Panc1 (cell line): ENCODE measurements at regions not wholly inside any gene's neighbourhood (a gene's known extent, or its start where the extent isn't known, plus 50 kb on each side); places are given as distances from the start of the nearest gene placed in this dataset.

ENCODE experiments used
- ATAC-seq: fragments of 200-7000 bp; cut with Tn5 transposase; 2 replicates; pipeline ENCODE4 v1.9.1; 2020; ENCODE audit warnings: mild to moderate bottlenecking, moderate library complexity
- BruUV-seq: library from RNA; stranded (reverse); fragments of 400-500 nt; replicated peaks from 2 replicates; lab custom pipeline; 2021; lab: Mats Ljungman, UMichigan
- CTCF ChIA-PET: fragments of 300-600 bp; sonication (Branson Sonifier 250); formaldehyde crosslinking; loops from one replicate; lab custom pipeline; 2022; ENCODE audit warnings: antibody characterized with exemption; lab: Charles Lee
- POLR2A ChIA-PET: fragments of 300-600 bp; sonication (Branson Sonifier 250); formaldehyde crosslinking; loops from one replicate; lab custom pipeline; 2022; ENCODE audit warnings: antibody characterized with exemption; lab: Charles Lee
- DNase-seq: peaks from one replicate; pipeline ENCODE4 v3.0.0-alpha.2; 2010; ENCODE audit warnings: low read depth, low spot score
- H3K27ac ChIP-seq: 2 replicates; pipeline ENCODE4 v1.5.1; 2011; ENCODE audit warnings: mild to moderate bottlenecking, low read length, inconsistent platforms
- H3K27me3 ChIP-seq: fragments of 200-500 bp; sonication (Bioruptor generic); 2 replicates; pipeline ENCODE4 v1.6.0; 2014; ENCODE audit warnings: low read length, inconsistent platforms; ENCODE audit not compliant: control insufficient read depth, insufficient read depth
- H3K36me3 ChIP-seq: fragments of 200-500 bp; sonication (Bioruptor generic); 2 replicates; pipeline ENCODE4 v1.5.1; 2014; ENCODE audit warnings: inconsistent platforms, mild to moderate bottlenecking, low read length, moderate library complexity; ENCODE audit not compliant: control insufficient read depth, insufficient read depth
- H3K4me1 ChIP-seq: 2 replicates; pipeline ENCODE4 v1.5.1; 2011; ENCODE audit warnings: inconsistent platforms, mild to moderate bottlenecking, low read length, moderate library complexity; ENCODE audit not compliant: control insufficient read depth, insufficient read depth
- H3K4me3 ChIP-seq, 2 experiments: 2 replicates each; pipeline ENCODE4 v1.5.1; 2011 to 2012; ENCODE audit warnings: low read depth in 2 of 2, low read length in 2 of 2, mild to moderate bottlenecking in 2 of 2, inconsistent platforms in 1 of 2, moderate library complexity in 1 of 2
- H3K9me3 ChIP-seq: fragments of 200-500 bp; sonication (Bioruptor generic); 2 replicates; pipeline ENCODE4 v1.5.1; 2014; ENCODE audit warnings: low read depth, mild to moderate bottlenecking, inconsistent platforms, low read length, moderate library complexity; ENCODE audit not compliant: control insufficient read depth, insufficient read depth
- CTCF ChIP-seq: fragments of 450-650 bp; IDR thresholded peaks from 2 replicates; pipeline ENCODE4 v1.5.1; 2017; ENCODE audit warnings: mild to moderate bottlenecking
- POLR2AphosphoS5 ChIP-seq: IDR thresholded peaks from 2 replicates; pipeline ENCODE4 v1.6.1; 2012; ENCODE audit warnings: mild to moderate bottlenecking, low read depth, low read length, moderate library complexity
- REST ChIP-seq, 2 experiments: IDR thresholded peaks; 2 replicates each; pipeline ENCODE4 v1.6.1; 2011 to 2012; ENCODE audit warnings: low read depth in 2 of 2, control low read depth in 1 of 2, low read length in 1 of 2, mild to moderate bottlenecking in 1 of 2, moderate library complexity in 1 of 2; ENCODE audit not compliant: insufficient read depth in 1 of 2
- SIN3A ChIP-seq: IDR thresholded peaks from 2 replicates; pipeline ENCODE4 v1.6.1; 2012; ENCODE audit warnings: low read depth, mild to moderate bottlenecking, low read length, moderate library complexity, borderline replicate concordance; ENCODE audit not compliant: insufficient read depth
- TCF7L2 ChIP-seq: IDR thresholded peaks from 2 replicates; pipeline ENCODE4 v1.6.1; 2011; ENCODE audit warnings: mild to moderate bottlenecking, low read depth, low read length, inconsistent platforms
- in situ Hi-C: cut with HindIII; loops from 2 replicates; pipeline ENCODE4 v1.10.0; 2016; ENCODE audit warnings: low sequenced_read_pairs, low pct_unique_long_range_greater_than_20kb
- intact Hi-C: fragments of 100-400 bp; cut with micrococcal nuclease; formaldehyde crosslinking; loops from one replicate; pipeline ENCODE4 v1.10.0; 2022; ENCODE audit not compliant: unreplicated experiment

- Histone ChIP-seq H3K4me1 (no peaks in the 10 kb centered on the region), H3K27ac (no peak overlapping the region), H3K27me3 (no peaks in the 10 kb centered on the region), H3K9me3 (no peaks in the 10 kb centered on the region), H3K4me3 (no peak overlapping the region), H3K36me3 (no peaks in the 10 kb centered on the region)
- ATAC-seq (no peak), DNase-seq (no peak)
- no TSS peak for BruUV-seq
- CTCF ChIA-PET: no interaction called here
- TF ChIP-seq TCF7L2 (no peak), REST (IDR thresholded peaks at IDR 0.05; ENCODE audit: insufficient read depth in 1 of 2, low read depth in 2 of 2, low read length in 1 of 2) (no peak), POLR2AphosphoS5 (no peak), SIN3A (no peak), CTCF (no peak)
- POLR2A ChIA-PET: no interaction called here
- in situ Hi-C loops: no loop called here
- intact Hi-C loops: no loop called here
Measured at GRCh38 chr5:2615917-2616316, 135.6 kb downstream of the IRX2 start.

GRCh38 chr5:2614571-2614970 lies 136.9 kb downstream of the IRX2 start:
- no peak for DNase-seq
- intact Hi-C loops: no loop called here
- TF ChIP-seq POLR2AphosphoS5 (no peak), REST (IDR thresholded peaks at IDR 0.05; ENCODE audit: insufficient read depth in 1 of 2, low read depth in 2 of 2, low read length in 1 of 2) (no peak), TCF7L2 (no peak), CTCF (no peak), SIN3A (no peak)
- ATAC-seq: no peak
- BruUV-seq: no TSS peak
- in situ Hi-C loops: no loop called here
- CTCF ChIA-PET: no interaction called here
- Histone ChIP-seq H3K9me3 (no peaks in the 10 kb centered on the region), H3K27me3 (no peaks in the 10 kb centered on the region), H3K36me3 (no peaks in the 10 kb centered on the region), H3K4me1 (no peaks in the 10 kb centered on the region), H3K27ac (no peak overlapping the region), H3K4me3 (no peak overlapping the region)
- POLR2A ChIA-PET: no interaction called here
